Stomach (tissue), 8 donors: ENCODE measurements at regions not wholly inside any gene's neighbourhood (a gene's known extent, or its start where the extent isn't known, plus 50 kb on each side); places are given as distances from the start of the nearest gene placed in this dataset.

ENCODE experiments used
- DNase-seq, 2 donors: peaks; one replicate each; pipeline versions ENCODE4 v3.0.0 to v3.0.0-alpha.2; 2013 to 2019
- H3K27ac ChIP-seq, 5 donors: fragments of 200-600 bp in 4 of 5; sonication (generic) in 4 of 5; one replicate each; pipeline ENCODE4 v1.5.1; 2013 to 2019; ENCODE audit warnings: mild to moderate bottlenecking in 1 of 5, moderate library complexity in 1 of 5
- H3K27me3 ChIP-seq, 3 donors: fragments of 200-600 bp; sonication (generic); one replicate each; pipeline ENCODE4 v1.5.1; 2017 to 2019; ENCODE audit warnings: mixed run types in 1 of 3
- H3K36me3 ChIP-seq, 4 donors: fragments of 200-600 bp; sonication (generic); 1 replicate in 3 of 4; 2 replicates in 1 of 4; pipeline ENCODE4 v1.5.1; 2016 to 2019
- H3K4me1 ChIP-seq, 4 donors: fragments of 200-600 bp; sonication (generic); one replicate each; pipeline ENCODE4 v1.5.1; 2016 to 2019
- H3K4me3 ChIP-seq, 4 donors: fragments of 200-600 bp; sonication (generic) in 3 of 4; one replicate each; pipeline ENCODE4 v1.5.1; 2016 to 2019; ENCODE audit warnings: mild to moderate bottlenecking in 1 of 4
- H3K9me3 ChIP-seq, 4 donors: fragments of 200-600 bp; sonication (generic); one replicate each; pipeline ENCODE4 v1.5.1; 2016 to 2019
- CTCF ChIP-seq, 7 experiments: fragments of 450-650 bp in 4 of 7; fragments of 200-600 bp in 3 of 7; sonication (generic) in 3 of 7; IDR thresholded peaks; one replicate each; pipeline ENCODE4 v1.5.1; 2016 to 2019; ENCODE audit warnings: antibody characterized with exemption in 7 of 7, control low read depth in 2 of 7, mild to moderate bottlenecking in 1 of 7
- EP300 ChIP-seq: sonication (generic); formaldehyde crosslinking; IDR thresholded peaks from one replicate; pipeline ENCODE4 v1.6.1; 2017; ENCODE audit warnings: antibody characterized with exemption
- POLR2A ChIP-seq, 4 donors: fragments of 450-650 bp; IDR thresholded peaks; one replicate each; pipeline ENCODE4 v1.6.1; 2016; ENCODE audit warnings: antibody characterized with exemption in 4 of 4, control low read depth in 2 of 4, mild to moderate bottlenecking in 1 of 4, moderate library complexity in 1 of 4
- POLR2AphosphoS5 ChIP-seq, 3 donors: sonication (generic); formaldehyde crosslinking; IDR thresholded peaks; one replicate each; pipeline ENCODE4 v1.6.1; 2016; ENCODE audit warnings: antibody characterized with exemption in 3 of 3
- WGBS, 5 donors: extraction: QIAGEN DNeasy Blood & Tissue Kit in 3 of 5; methylation state at CpG; one replicate each; pipeline versions ENCODE4 v1.1.5 to v1.1.7; 2013 to 2018; 5-methylcytosine and 5-hydroxymethylcytosine counted together
- intact Hi-C: fragments of 100-400 bp; cut with DNase I; formaldehyde crosslinking; loops from one replicate; pipeline ENCODE4 v1.15.1; 2023; ENCODE audit warnings: low total_unique reads
- donor health status: healthy with polysubstance abuse.
- donor health status: Bipolar disorder and iron deficiency.
- donor health status: healthy.

DNA sequence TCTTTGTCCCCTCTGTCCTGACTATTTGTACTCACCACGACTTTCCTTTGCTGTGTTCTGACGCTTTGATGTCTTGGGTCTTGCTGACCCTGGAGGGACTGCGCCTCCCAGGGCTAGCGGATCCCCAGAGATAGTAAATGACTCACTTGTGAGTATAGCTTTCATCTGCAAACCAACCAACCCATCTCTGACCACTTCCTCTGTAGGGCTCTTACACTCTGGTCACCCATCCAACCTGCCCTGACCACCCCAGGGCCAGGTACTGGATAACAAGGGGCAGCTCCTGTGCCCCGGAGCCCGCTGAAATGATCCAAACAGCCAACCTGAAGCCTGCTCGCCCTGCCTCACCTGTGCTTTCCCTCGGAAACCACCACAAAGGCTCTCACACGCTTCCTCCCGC is 125.2 kb upstream of the CARD11 start:
- TF ChIP-seq CTCF (IDR thresholded peaks at IDR 0.05) = no peak
- no peak overlapping the region for H3K4me3 ChIP-seq
- intact Hi-C loops = no loop called here
- H3K36me3 ChIP-seq = no peaks in the 10 kb centered on the region
- peaks cover 0 to 11% (median 6%) of the 10 kb centered on the region in 4 donors for H3K4me1 ChIP-seq
- H3K27ac ChIP-seq = no peak overlapping the region
- H3K27me3 ChIP-seq = peaks cover 0 to 26% (median 0%) of the 10 kb centered on the region in 3 donors
- DNase-seq = no peak
- no peaks in the 10 kb centered on the region for H3K9me3 ChIP-seq
- WGBS, 5 donors = 83 to 92% (median 90%) methylated on average over 10 of the region's 10 CpGs

DNA sequence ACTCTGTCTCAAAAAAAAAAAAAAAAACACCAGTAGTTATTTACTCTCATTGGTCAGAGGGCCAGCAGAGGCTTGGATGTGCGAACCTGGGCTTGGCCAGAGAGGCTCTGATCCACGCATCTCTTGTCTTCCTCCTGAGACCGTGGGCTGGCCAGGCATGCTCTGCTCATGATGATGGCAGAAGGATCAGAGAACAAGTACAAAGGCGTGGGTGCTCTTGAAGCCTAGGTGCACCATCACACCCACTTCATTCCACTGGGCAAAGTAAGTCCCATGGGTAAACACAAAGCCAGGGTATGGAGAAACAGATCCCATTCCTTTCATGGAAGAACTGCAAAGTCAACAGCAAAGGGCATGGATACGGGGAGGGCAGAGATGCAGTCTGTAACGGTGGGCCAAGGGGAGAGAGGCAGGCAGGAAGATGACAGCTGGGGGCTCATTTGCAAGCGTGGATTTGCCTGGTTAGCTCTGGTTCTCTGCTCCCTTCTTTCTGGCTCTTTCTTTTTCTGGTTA is 128.2 kb upstream of the SDK1 start:
- peaks cover 0 to 18% (median 0%) of the 10 kb centered on the region in 3 donors for H3K27me3 ChIP-seq
- no peak overlapping the region for H3K4me3 ChIP-seq
- no peak overlapping the region for H3K27ac ChIP-seq
- no peaks in the 10 kb centered on the region for H3K4me1 ChIP-seq
- H3K36me3 ChIP-seq = no peaks in the 10 kb centered on the region
- intact Hi-C loops = no loop called here
- no peaks in the 10 kb centered on the region for H3K9me3 ChIP-seq
- TF ChIP-seq CTCF (IDR thresholded peaks at IDR 0.05) (no peak), POLR2A (IDR thresholded peaks at IDR 0.05) (no peak), POLR2AphosphoS5 (IDR thresholded peaks at IDR 0.05) (no peak), EP300 (no peak)
- no peak for DNase-seq
- 80 to 88% (median 86%) methylated on average over 7 of the region's 7 CpGs for WGBS, 5 donors

GRCh38 chr7:3174515-3175284 is 126.4 kb upstream of the SDK1 start:
- 82 to 86% (median 84%) methylated on average over 15 of the region's 15 CpGs for WGBS, 5 donors
- no peaks in the 10 kb centered on the region for H3K36me3 ChIP-seq
- H3K4me3 ChIP-seq = no peak overlapping the region
- DNase-seq = no peak
- no peaks in the 10 kb centered on the region for H3K4me1 ChIP-seq
- no peak overlapping the region for H3K27ac ChIP-seq
- TF ChIP-seq EP300 (no peak), CTCF (IDR thresholded peaks at IDR 0.05) (no peak), POLR2A (IDR thresholded peaks at IDR 0.05) (no peak), POLR2AphosphoS5 (IDR thresholded peaks at IDR 0.05) (no peak)
- intact Hi-C loops = no loop called here
- H3K9me3 ChIP-seq = no peaks in the 10 kb centered on the region
- peaks cover 0 to under 1% (median 0%) of the 10 kb centered on the region in 3 donors for H3K27me3 ChIP-seq

DNA sequence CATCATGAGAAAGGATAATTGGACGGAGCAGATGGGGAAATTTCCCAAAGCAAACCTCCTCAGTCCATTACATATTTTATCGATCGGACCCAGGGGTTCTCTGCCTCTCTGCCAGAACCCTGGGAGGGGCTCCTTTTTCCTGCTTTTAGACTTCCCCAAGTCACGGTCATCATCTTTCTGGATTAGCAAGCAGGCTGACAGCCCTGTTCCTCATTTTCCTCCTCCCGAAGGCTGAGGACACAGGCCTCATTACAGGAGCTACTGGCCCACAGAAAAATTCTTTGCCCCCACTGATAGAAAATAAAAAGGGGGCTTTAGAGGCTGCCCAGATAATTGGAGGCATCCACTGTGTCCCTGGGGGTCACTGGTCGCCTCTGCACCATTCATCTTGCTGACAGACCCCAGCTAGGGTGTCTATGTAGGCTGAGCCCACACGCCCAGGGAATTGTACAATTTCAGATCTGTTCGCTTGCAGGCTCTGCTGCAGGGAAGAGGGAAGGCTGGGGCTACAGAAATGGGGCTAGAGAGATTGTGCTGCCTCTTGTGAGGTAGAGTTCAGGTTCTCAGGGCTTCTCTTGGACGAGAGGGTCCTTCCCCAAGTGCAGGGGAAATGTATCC is 125.7 kb upstream of the SDK1 start:
- WGBS, 5 donors = 67 to 83% (median 79%) methylated on average over 9 of the region's 9 CpGs

More for the DNA sequence above, 125.7 kb upstream of the SDK1 start:
- intact Hi-C loops = no loop called here
- Histone ChIP-seq H3K4me3 (no peak overlapping the region), H3K36me3 (no peaks in the 10 kb centered on the region), H3K9me3 (no peaks in the 10 kb centered on the region), H3K27ac (no peak overlapping the region), H3K27me3 (no peaks in the 10 kb centered on the region), H3K4me1 (no peaks in the 10 kb centered on the region)
- no peak for DNase-seq
- no peak for TF ChIP-seq POLR2A (IDR thresholded peaks at IDR 0.05)
- TF ChIP-seq CTCF (IDR thresholded peaks at IDR 0.05) = no peak
- TF ChIP-seq EP300 = no peak
- TF ChIP-seq POLR2AphosphoS5 (IDR thresholded peaks at IDR 0.05) = no peak
